ENCODE measurements at regions not wholly inside any gene's neighbourhood (a gene's known extent, or its start where the extent isn't known, plus 50 kb on each side); places are given as distances from the start of the nearest gene placed in this dataset.

DNA sequence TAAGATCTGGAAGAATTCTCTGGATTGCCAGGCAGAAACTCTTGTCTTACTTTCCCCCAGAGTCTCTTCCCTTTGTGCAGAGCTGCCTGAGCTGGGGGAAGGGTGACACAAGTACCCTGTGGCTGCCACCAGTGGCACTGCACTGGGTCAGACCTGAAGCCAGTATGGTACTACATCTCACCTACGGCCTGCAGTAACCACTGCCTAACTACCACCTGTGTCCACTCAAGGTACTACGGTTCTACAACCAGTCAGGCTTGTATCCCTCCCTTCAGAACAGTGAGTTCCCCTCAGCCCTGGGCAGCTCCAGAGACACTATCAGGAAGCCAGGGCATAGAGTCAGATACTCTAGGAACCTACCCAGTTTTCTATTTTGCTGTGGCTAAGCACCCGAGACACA lies 212.0 kb upstream of the POU5F2 start:
- TF ChIP-seq EZH2 (IDR thresholded peaks at IDR 0.05; ENCODE audit: insufficient read depth, poor library complexity, severe bottlenecking) (no peak), EZH2phosphoT487 (IDR thresholded peaks at IDR 0.05; ENCODE audit: insufficient read depth, low read depth) (no peak)

All from GM23248 (cell line).